Right atrium auricular region (tissue), 2 donors: ENCODE measurements at regions not wholly inside any gene's neighbourhood (a gene's known extent, or its start where the extent isn't known, plus 50 kb on each side); places are given as distances from the start of the nearest gene placed in this dataset.

Experiments used
- DNase-seq: peaks from one replicate; pipeline ENCODE4 v3.0.0-alpha.2; 2019; ENCODE audit warnings: low spot score
- H3K27ac ChIP-seq, 2 donors: fragments of 200-600 bp; sonication (generic); 1 replicate in 1 of 2; 2 replicates in 1 of 2; pipeline ENCODE4 v1.5.1; 2016 to 2019
- H3K27me3 ChIP-seq, 2 donors: fragments of 200-600 bp; sonication (generic); one replicate each; pipeline versions ENCODE4 v1.5.1 to v1.6.0; 2017 to 2019
- H3K36me3 ChIP-seq: fragments of 200-600 bp; sonication (generic); one replicate; pipeline ENCODE4 v1.5.1; 2016
- H3K4me1 ChIP-seq, 2 donors: fragments of 200-600 bp; sonication (generic); one replicate each; pipeline versions ENCODE4 v1.5.1 to v1.6.0; 2017 to 2019
- H3K4me3 ChIP-seq, 2 donors: fragments of 200-600 bp; sonication (generic); 1 replicate in 1 of 2; 2 replicates in 1 of 2; pipeline ENCODE4 v1.5.1; 2017 to 2019; ENCODE audit warnings: mild to moderate bottlenecking in 1 of 2, moderate library complexity in 1 of 2
- H3K9me3 ChIP-seq, 2 donors: fragments of 200-600 bp; sonication (generic); one replicate each; pipeline ENCODE4 v1.5.1; 2019
- CTCF ChIP-seq, 2 donors: fragments of 200-600 bp; sonication (generic); IDR thresholded peaks; one replicate each; pipeline ENCODE4 v1.5.1; 2019; ENCODE audit warnings: antibody characterized with exemption in 2 of 2

- H3K36me3 ChIP-seq = no peaks in the 10 kb centered on the region
- no peak for TF ChIP-seq CTCF (IDR thresholded peaks at IDR 0.05)
- no peak for DNase-seq
- no peaks in the 10 kb centered on the region for H3K27me3 ChIP-seq
- H3K9me3 ChIP-seq = no peaks in the 10 kb centered on the region
- H3K4me3 ChIP-seq = no peak overlapping the region
- no peak overlapping the region for H3K27ac ChIP-seq
- H3K4me1 ChIP-seq = peaks cover 0 to 4% of the 10 kb centered on the region in 2 donors
Observed at GRCh38 chr2:67798541-67799160, 264.2 kb downstream of the C1D start.

GRCh38 chr2:67799886-67800285, 262.9 kb downstream of the C1D start:
- Histone ChIP-seq H3K9me3 (no peaks in the 10 kb centered on the region), H3K4me3 (no peak overlapping the region), H3K4me1 (peaks cover 0 to 4% of the 10 kb centered on the region in 2 donors), H3K27ac (no peak overlapping the region), H3K27me3 (no peaks in the 10 kb centered on the region), H3K36me3 (no peaks in the 10 kb centered on the region)
- no peak for TF ChIP-seq CTCF (IDR thresholded peaks at IDR 0.05)
- no peak for DNase-seq

- no peak for TF ChIP-seq CTCF (IDR thresholded peaks at IDR 0.05)
- H3K4me3 ChIP-seq = no peak overlapping the region
- no peak for DNase-seq
- no peaks in the 10 kb centered on the region for H3K36me3 ChIP-seq
- H3K4me1 ChIP-seq = peaks cover 0 to 4% of the 10 kb centered on the region in 2 donors
- H3K9me3 ChIP-seq = peaks cover 0 to 2% of the 10 kb centered on the region in 2 donors
- H3K27me3 ChIP-seq = no peaks in the 10 kb centered on the region
- H3K27ac ChIP-seq = no peak overlapping the region
Observed at GRCh38 chr2:67802291-67802690, 260.5 kb downstream of the C1D start.

GRCh38 chr2:67802824-67803223, 260.0 kb downstream of the C1D start:
- no peak overlapping the region for H3K27ac ChIP-seq
- no peaks in the 10 kb centered on the region for H3K27me3 ChIP-seq
- no peaks in the 10 kb centered on the region for H3K36me3 ChIP-seq
- peaks cover 0 to 6% of the 10 kb centered on the region in 2 donors for H3K9me3 ChIP-seq
- H3K4me1 ChIP-seq = peaks cover 0 to 4% of the 10 kb centered on the region in 2 donors
- TF ChIP-seq CTCF (IDR thresholded peaks at IDR 0.05) = no peak
- no peak overlapping the region for H3K4me3 ChIP-seq
- no peak for DNase-seq

- H3K27ac ChIP-seq = no peak overlapping the region
- TF ChIP-seq CTCF (IDR thresholded peaks at IDR 0.05) = no peak
- H3K9me3 ChIP-seq = peaks cover 0 to 16% of the 10 kb centered on the region in 2 donors
Observed at GRCh38 chr2:67806816-67807215, 256.0 kb downstream of the C1D start.

GRCh38 chr2:67808112-67808511, 254.7 kb downstream of the C1D start:
- Histone ChIP-seq H3K4me3 (no peak overlapping the region), H3K27ac (no peak overlapping the region), H3K9me3 (peaks cover 0 to 16% of the 10 kb centered on the region in 2 donors), H3K27me3 (no peaks in the 10 kb centered on the region), H3K36me3 (no peaks in the 10 kb centered on the region), H3K4me1 (no peaks in the 10 kb centered on the region)
- DNase-seq = no peak
- TF ChIP-seq CTCF (IDR thresholded peaks at IDR 0.05) = no peak

More at GRCh38 chr2:67806816-67807215, 256.0 kb downstream of the C1D start:
- Histone ChIP-seq H3K27me3 (no peaks in the 10 kb centered on the region), H3K36me3 (no peaks in the 10 kb centered on the region), H3K4me3 (no peak overlapping the region), H3K4me1 (no peaks in the 10 kb centered on the region)
- no peak for DNase-seq
